ENCODE measurements at regions not wholly inside any gene's neighbourhood (a gene's known extent, or its start where the extent isn't known, plus 50 kb on each side); places are given as distances from the start of the nearest gene placed in this dataset.

- DNase-seq (ENCODE audit: low spot score) (no peak), ATAC-seq (ENCODE audit: low FRiP score) (no peak)
- TF ChIP-seq CTCF (IDR thresholded peaks at IDR 0.05), result no peak
Measured at GRCh38 chr9:129398101-129398960, 220.3 kb upstream of the IER5L start.

DNA sequence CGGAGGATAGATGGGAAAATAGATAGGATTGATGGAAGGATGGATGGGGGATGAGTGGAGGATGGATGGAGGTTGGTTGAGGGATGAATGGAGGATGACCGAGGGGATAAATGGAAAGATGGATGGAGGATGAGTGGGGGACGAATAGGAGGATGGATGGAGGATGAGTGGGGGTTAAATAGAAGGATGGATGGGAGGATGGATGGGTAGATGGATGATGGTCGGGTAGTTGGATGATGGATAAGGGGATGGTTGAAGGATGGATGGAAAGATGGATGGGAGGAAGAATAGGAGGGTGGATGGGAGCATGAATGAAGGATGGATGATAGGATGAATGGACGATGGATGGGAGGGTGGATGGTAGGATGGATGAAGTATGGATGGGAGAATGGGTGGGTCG is 219.3 kb upstream of the IER5L start:
- no peak for DNase-seq (ENCODE audit: low spot score)
- ATAC-seq (ENCODE audit: low FRiP score), result no peak
- no peak for TF ChIP-seq CTCF (IDR thresholded peaks at IDR 0.05)

DNA sequence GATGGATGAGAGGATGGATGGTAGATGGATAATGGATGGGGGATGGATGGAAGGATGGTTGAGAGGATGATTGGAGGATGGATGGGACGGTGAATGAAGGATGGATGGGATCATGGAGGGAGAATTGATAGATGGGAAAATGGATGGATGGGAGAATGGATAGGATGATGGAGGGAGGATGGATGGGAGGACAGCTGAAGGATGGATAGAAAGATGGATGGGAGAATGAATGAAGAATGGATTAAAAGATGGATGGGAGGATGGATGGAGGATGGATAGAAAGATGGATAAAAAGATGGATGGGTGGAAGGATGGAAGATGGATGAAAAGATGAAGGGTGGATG is 218.3 kb upstream of the IER5L start:
- ATAC-seq (ENCODE audit: low FRiP score), result no peak
- DNase-seq (ENCODE audit: low spot score), result no peak
- no peak for TF ChIP-seq CTCF (IDR thresholded peaks at IDR 0.05)

GRCh38 chr9:129395633-129396364 is 217.7 kb upstream of the IER5L start:
- no peak for ATAC-seq (ENCODE audit: low FRiP score)
- no peak for DNase-seq (ENCODE audit: low spot score)
- no peak for TF ChIP-seq CTCF (IDR thresholded peaks at IDR 0.05)

DNA sequence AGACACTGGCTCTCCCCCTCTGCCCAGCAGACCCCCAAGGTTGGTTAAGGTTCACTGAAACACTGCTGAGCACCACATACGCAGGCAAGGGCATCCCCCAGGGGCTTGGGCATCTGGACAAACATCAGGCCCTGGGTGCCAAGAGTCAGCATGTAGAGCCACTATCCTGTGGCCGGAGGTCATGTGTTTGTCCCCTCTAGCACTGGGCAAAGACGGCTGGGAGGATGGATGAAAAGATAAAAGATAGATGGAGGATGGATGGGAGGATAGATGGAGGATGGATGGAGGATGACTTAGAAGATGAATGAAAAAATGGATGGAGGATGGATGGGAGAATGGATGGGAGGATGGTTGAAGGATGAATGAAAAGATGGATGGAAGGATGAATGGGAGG is 216.8 kb upstream of the IER5L start:
- ATAC-seq (ENCODE audit: low FRiP score) (no peak), DNase-seq (ENCODE audit: low spot score) (no peak)
- TF ChIP-seq CTCF (IDR thresholded peaks at IDR 0.05), result no peak

DNA sequence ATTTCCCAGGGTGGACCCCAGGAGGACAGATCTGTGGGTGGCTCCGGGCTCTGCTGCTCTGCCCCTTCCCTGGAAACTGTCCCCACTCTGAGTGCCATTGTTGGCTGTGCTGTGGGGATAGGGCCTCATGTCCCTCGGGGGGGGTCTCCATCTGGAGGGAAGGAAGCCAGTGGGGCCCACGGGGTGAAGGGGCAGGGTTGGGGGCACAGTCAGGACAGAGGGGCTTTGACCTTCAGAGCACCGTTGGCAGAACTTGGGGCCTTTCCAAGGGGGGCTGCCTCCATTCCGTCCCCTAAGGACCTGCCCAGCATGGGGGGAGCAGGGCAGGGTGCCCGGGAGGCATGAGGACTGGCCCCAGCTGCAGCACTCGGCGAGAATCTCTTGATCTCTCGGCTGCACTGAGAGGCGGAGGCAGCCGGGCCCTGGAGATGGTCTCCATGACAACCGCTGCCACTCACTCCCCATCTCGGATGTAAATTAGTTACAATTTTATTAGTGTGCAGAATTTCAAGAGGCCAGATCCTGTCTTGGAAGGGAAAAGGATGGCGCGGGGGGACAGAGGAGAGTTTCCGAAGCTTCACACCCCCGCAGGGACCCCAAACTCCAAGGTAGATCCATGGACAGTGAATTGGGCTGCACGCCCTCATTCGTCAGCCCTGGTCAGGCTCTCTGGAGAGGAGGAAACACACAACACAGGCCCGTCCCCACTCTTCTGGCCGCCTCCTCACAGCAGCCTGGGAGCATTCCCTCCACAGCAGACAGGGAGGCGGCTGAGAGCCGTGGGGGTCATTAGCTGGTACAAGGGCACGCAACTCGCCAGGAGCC is 216.2 kb upstream of the IER5L start:
- DNase-seq (ENCODE audit: low spot score) (no peak), ATAC-seq (ENCODE audit: low FRiP score) (no peak)
- TF ChIP-seq CTCF (IDR thresholded peaks at IDR 0.05), result no peak
